ENCODE measurements at regions not wholly inside any gene's neighbourhood (a gene's known extent, or its start where the extent isn't known, plus 50 kb on each side); places are given as distances from the start of the nearest gene placed in this dataset.

- TF ChIP-seq CTCF (IDR thresholded peaks at IDR 0.05; ENCODE audit: low read length) (no peak), EZH2 (IDR thresholded peaks at IDR 0.05; ENCODE audit: borderline replicate concordance, low read length) (no peak)
Observed at GRCh38 chr13:48155848-48156247, 60.9 kb upstream of the MED4 start.
